Stimulated activated CD8-positive, alpha-beta memory T cell treated with anti-CD3 and anti-CD28 coated beads, Interleukin-4, amount 100 ng/mL, for 48 hours (primary cell): ENCODE measurements at regions not wholly inside any gene's neighbourhood (a gene's known extent, or its start where the extent isn't known, plus 50 kb on each side); places are given as distances from the start of the nearest gene placed in this dataset.

Source experiments
- DNase-seq: peaks from one replicate; pipeline ENCODE4 v3.0.0-alpha.2; 2020

DNA sequence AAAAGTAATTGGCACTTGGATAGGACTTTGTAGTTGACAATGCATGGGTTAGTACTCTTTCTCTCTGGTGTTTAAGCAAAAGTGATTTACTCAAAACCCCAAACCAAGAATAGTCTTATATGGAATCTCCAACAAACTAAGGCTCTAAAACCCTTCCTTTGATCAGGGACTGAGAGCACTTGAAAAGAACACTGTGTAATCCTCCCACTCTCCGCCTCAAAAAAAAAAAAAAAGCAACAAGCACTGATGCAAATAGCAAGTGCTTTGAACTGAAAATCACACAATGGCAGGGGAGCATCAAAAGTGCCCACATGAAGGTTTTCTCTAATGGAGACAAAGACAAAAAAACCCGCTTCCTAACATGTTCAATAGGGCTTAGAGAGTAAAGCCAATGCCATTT, 467.9 kb upstream of the AUTS2 start:
- DNase-seq: no peak

- DNase-seq: no peak
Observed at GRCh38 chr7:69134316-69134715, 464.0 kb upstream of the AUTS2 start.

- DNase-seq: no peak
Observed at GRCh38 chr7:69147631-69148030, 450.6 kb upstream of the AUTS2 start.

- DNase-seq: no peak
Observed at GRCh38 chr7:69149804-69150782, 448.2 kb upstream of the AUTS2 start.

- no peak for DNase-seq
Observed at GRCh38 chr7:69162326-69162725, 435.9 kb upstream of the AUTS2 start.

DNA sequence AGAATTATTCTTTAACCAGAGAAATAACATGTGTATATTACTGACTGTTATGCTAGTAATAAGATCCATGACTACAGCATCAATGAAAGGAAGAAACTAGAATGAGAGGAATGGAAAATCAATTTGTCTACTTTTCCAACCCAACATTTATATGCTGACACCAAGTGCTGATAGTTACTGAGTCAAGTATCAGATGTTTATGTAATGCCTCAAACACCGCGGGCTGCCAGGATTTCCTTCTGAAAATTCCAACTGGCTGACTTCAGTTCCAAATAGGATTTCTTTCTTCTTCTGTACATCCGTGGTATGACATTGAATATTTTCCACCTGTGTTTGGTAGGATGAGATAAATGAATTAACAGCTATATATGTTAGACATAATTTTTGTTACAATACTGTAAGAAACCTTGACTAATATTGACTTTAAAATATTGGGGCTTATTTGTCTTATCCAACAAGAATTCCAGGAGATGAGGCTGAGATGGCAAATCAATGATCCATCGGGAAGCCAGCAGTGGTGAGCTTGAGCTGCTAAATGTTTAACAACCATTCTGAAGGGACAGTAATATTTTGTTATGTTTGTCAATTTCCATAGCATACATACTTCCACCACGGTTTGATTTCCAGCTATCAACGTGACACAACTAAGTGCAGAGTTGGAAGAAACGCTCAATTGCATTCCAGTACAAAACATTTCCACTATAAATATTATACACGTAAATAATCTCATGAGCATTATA, 435.2 kb upstream of the AUTS2 start:
- DNase-seq: no peak

DNA sequence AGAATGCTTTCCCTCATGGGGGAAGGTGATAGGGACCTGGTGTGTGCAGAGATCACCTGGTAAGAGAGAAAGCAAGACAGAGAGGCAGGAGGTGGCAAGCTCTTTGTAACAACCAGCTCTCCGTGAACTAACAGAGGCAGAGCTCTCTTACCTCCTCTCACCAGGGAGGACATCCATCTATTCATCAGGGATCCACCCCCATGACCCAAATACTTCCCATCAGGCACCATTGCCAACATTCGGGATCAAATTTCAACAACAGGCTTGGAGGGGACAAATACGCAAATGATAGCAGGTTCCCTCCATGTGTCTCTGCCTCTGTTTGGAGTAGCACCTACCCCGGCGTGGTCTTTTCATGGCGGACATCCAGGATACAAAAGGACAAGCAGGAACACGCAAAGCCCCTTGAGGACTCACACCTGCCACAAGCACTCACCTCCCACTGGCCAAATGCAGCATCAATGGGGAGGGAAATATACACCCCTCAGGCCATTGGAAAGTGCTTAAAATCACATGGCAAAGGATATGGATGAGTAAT, 431.2 kb upstream of the AUTS2 start:
- DNase-seq: no peak

DNA sequence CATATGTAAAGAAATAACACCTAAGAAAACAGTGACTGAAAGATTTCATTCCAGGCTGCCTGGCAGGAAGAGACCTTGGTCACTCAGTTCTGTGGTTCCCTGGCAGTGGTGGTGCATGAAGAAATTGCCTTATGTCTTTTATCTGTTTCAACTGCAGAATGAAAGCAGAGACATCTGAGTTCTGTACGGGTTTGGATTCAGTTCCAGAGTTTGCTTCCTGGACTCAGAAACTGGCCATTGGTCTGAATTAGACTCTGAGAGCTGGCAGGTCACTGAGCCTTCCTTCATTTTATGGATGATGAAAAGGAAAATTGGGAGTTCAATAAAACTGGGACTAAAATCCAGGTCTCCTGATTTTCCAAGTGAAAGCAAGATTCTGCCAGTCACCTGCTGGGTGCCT, 428.9 kb upstream of the AUTS2 start:
- DNase-seq: no peak

DNA sequence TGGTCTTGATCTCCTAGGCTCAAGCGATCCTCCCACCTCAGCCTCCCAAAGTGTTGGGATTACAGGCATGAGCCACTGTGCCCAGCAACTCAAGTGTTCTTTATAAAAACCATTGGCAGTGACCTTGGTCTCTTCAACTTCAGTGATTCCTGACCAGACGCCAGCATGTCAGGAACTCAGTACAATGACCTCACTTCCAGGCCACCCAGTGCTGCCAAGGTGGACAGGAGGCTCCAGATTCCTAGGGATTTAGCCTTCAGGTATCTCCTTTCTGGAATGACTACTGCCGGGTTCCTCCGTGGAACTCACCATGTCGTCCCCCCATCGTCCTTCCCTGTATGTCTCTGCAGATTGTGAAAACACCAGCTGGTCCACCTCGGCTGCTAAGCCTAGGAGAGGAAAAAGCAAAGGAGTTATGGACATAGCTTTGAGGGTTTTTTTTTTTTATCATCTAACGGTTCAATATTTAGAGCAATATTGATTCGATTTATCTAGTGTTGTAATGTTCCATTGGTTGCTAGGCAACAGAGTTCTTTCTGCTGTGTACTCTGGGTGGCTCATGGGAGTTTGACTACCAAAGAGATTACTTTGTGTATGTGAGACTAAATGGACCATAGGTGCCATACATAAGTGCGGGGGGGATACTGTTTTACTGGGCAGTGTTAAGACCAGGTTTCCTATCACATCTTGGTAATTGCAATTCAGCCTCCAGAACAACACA, 425.8 kb upstream of the AUTS2 start:
- no peak for DNase-seq

- no peak for DNase-seq
Observed at GRCh38 chr7:69173341-69173740, 424.9 kb upstream of the AUTS2 start.

- no peak for DNase-seq
Observed at GRCh38 chr7:69173846-69174245, 424.4 kb upstream of the AUTS2 start.

GRCh38 chr7:69176841-69177240, 421.4 kb upstream of the AUTS2 start:
- no peak for DNase-seq

DNA sequence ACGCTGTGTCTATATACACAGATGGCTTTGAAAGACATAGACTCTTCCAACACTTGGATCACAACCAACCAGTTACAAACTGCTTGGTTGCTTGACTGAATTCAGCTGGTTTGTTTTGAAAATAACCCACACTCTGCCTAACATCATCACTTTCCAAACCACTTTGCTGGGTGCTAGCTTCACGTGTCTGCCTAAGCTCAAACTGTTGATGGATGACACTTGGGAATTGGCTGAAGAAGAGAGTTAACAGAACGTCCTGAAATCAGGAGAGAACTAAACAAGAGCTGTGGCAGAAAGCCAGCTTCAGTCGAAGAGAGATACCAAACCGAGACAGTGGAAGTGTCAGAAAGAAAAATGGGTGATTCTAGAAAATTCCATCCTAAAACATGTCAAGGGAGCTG, 420.8 kb upstream of the AUTS2 start:
- no peak for DNase-seq

- DNase-seq: no peak
Observed at GRCh38 chr7:69177941-69178494, 420.3 kb upstream of the AUTS2 start.

DNA sequence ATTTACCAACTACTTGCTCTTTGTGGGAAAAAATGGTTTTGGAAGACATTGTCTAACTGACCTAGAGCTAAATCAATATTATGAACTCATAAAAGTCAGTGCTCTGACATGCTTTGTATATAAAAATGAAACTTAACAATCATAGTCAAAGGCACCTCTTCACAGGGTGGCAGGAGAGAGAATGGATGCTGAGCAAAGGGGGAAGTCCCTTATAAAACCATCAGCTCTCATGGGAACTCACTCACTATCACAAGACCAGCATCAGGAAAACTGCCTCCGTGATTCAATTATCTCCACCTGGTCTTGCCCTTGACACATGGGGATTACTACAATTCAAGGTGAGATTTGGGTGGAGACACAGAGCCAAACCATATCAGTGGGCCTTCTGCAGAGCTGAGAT, 417.6 kb upstream of the AUTS2 start:
- no peak for DNase-seq

DNA sequence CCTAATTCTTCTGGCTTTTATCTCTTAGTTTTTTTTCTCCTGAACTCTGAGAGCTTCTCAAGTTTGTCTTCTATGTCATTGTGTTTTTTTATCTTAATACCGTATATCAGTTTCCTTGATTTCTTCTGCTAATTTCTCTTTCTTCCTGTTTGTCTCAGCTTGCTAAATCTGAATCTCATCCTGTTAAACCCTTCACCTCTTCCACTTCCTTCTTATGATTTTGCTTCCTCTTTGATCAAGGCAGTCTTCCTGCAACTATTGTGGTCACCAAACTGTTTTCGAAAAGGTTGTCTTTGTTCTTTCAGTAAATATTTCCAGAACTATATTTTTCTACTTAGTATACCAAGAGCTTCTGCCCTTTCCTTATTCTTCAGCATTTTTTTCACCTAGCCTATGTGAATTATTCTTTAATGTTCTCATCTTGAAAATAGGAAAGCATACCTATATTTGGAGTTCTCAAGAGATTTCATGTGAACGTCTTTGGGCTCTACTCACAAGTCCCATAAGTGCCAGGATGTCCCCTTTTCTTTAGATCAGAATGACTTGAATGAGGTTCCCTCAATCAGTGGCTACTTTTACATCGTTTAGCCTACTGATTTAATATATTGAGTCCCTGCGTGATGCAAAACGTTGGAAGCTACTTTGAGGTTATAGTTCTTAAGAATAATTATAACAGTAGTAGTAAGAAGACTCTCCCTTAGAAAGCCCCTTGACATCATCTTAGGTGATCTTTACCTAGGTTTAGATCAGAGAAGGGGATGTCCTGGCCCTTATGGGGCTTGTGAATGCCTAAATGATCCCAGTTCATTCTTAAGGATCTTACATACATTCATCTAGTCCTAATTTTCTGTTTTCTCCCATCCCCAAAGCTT, 415.4 kb upstream of the AUTS2 start:
- DNase-seq: no peak

DNA sequence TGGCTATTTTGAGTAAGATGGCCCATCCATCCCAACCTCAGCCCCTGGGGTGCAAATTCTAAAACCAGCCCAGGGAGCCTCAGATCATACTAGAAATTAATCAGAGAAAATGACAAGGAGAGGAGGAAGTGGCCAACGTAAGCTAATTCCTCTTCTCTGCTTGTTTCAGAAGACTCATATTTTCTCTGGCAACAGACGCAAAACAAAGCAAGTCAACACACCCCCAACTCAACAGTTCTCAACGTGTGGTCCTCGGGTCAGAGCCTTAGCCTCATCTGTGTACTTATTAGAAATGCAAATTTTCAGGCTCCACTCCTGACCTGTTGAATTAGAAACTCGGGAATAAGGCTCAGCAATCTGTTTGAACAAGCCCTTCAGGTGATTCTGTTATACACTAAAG, 413.9 kb upstream of the AUTS2 start:
- no peak for DNase-seq

GRCh38 chr7:69185170-69185569, 413.1 kb upstream of the AUTS2 start:
- no peak for DNase-seq

GRCh38 chr7:69186974-69187373, 411.3 kb upstream of the AUTS2 start:
- DNase-seq: no peak

DNA sequence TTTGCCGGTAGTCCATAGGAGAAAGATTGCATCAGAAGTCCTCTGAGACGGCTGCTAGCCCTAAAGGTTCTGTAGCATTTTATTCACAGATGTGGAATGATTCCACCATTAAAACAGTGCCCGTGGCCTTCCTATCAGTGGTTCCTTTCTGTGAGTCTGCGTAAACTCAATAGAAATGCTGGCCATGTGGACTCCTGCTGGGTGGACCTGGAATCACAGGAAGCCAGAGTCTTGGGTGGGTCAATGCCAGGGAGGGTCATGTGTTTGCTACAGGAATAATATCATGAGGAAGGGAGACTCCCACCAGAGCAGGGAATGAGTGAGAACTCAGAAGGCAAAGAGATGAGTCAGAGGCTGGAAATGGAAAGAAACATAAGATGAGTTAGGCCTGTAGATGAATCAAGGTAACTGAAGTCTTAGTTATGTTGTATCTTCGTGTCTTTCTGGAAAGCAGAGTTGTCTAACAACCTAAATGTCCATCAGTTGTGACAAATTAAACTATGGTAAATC, 410.4 kb upstream of the AUTS2 start:
- DNase-seq: no peak

GRCh38 chr7:69189406-69189805, 408.9 kb upstream of the AUTS2 start:
- no peak for DNase-seq

GRCh38 chr7:69190025-69190424, 408.2 kb upstream of the AUTS2 start:
- no peak for DNase-seq
